ENCODE measurements at regions not wholly inside any gene's neighbourhood (a gene's known extent, or its start where the extent isn't known, plus 50 kb on each side); places are given as distances from the start of the nearest gene placed in this dataset.

DNA sequence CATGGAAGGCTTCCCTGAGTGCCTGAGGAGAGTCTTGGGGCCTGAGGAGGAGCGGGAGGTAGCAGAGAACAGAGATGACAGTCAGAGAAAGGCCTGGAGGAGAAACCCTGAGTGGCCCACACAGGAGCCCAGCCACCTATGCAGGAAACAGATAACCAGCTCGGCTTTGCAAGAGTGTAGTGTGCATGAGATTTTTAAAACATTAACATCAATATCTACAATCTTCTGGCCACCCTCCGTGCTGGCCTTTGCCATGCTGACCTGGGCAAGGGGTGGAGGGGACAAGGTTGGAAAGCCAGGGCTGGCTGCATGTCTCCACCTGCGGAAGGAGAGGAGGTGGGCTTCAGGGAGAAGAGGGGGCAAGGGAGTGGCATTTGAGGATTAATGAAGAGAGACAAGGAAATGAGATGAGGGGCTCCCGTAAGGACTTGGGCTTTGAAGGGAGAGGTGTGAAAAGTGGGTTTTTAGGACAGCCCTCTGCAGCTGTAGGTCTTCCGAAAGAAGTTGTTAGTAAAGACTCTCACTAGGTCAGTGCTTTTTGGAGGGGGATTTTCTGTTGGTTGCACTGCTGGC is 59.3 kb upstream of the SDK1 start:
- TF ChIP-seq ATF1 (CRISPR knock-in tag; IDR thresholded peaks at IDR 0.05) (no peak), FOXK1 (CRISPR knock-in tag; IDR thresholded peaks at IDR 0.05) (no peak), JUN (CRISPR knock-in tag; IDR thresholded peaks at IDR 0.05) (no peak), TCF7 (CRISPR knock-in tag; IDR thresholded peaks at IDR 0.05; ENCODE audit: low read depth) (no peak)
- Mint-ChIP-seq H3K27me3 (ENCODE audit: low read depth) (no peaks in the 10 kb centered on the region), H3K27ac (no peak overlapping the region), H3K4me3 (no peak overlapping the region), H3K4me1 (peaks cover 10% of the 10 kb centered on the region), H3K36me3 (peaks cover 2% of the 10 kb centered on the region), H3K9me3 (peaks cover 24% of the 10 kb centered on the region)
- ATAC-seq: no peak
- ChIA-PET POLR2A (interaction anchor here (0.6 kb wide), 1 partner anchor 177 kb away, joined by 3 read pairs; no protein-coding TSS in a partner anchor), CTCF (no interaction called here)
- DNase-seq (ENCODE audit: low spot score): no peak

GRCh38 chr7:3242398-3242972 is 58.6 kb upstream of the SDK1 start:
- H3K27me3 Mint-ChIP-seq (ENCODE audit: low read depth): no peaks in the 10 kb centered on the region
- no peak overlapping the region for H3K27ac Mint-ChIP-seq
- no peak overlapping the region for H3K4me3 Mint-ChIP-seq
- no peak for DNase-seq (ENCODE audit: low spot score)
- H3K36me3 Mint-ChIP-seq: peaks cover 6% of the 10 kb centered on the region; the same call in 1 of the 2 replicates
- ChIA-PET CTCF (no interaction called here), POLR2A (no interaction called here)
- H3K9me3 Mint-ChIP-seq: peaks cover 22% of the 10 kb centered on the region
- no peak for ATAC-seq
- TF ChIP-seq, protein P1, sequence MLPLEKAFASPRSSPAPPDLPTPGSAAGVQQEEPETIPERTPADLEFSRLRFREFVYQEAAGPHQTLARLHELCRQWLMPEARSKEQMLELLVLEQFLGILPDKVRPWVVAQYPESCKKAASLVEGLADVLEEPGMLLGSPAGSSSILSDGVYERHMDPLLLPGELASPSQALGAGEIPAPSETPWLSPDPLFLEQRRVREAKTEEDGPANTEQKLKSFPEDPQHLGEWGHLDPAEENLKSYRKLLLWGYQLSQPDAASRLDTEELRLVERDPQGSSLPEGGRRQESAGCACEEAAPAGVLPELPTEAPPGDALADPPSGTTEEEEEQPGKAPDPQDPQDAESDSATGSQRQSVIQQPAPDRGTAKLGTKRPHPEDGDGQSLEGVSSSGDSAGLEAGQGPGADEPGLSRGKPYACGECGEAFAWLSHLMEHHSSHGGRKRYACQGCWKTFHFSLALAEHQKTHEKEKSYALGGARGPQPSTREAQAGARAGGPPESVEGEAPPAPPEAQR (CRISPR knock-in tag; IDR thresholded peaks at IDR 0.05): no peak
- peak; percentile 76; the same call in 1 of the 2 replicates for TF ChIP-seq ZNF121 (CRISPR knock-in tag; IDR thresholded peaks at IDR 0.05)
- TF ChIP-seq, protein P2, sequence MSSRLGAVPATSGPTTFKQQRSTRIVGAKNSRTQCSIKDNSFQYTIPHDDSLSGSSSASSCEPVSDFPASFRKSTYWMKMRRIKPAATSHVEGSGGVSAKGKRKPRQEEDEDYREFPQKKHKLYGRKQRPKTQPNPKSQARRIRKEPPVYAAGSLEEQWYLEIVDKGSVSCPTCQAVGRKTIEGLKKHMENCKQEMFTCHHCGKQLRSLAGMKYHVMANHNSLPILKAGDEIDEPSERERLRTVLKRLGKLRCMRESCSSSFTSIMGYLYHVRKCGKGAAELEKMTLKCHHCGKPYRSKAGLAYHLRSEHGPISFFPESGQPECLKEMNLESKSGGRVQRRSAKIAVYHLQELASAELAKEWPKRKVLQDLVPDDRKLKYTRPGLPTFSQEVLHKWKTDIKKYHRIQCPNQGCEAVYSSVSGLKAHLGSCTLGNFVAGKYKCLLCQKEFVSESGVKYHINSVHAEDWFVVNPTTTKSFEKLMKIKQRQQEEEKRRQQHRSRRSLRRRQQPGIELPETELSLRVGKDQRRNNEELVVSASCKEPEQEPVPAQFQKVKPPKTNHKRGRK (CRISPR knock-in tag; IDR thresholded peaks at IDR 0.05; ENCODE audit: borderline replicate concordance): 0 out of 2 replicates have a peak, but pooled peaks have one; percentile 53
- H3K4me1 Mint-ChIP-seq: peaks cover 10% of the 10 kb centered on the region

- ChIA-PET POLR2A (no interaction called here), CTCF (interaction anchor here (0.9 kb wide), 1 partner anchor 11 kb away, joined by 3 read pairs; no protein-coding TSS in a partner anchor)
- Mint-ChIP-seq H3K27ac (no peak overlapping the region), H3K9me3 (peaks cover 15% of the 10 kb centered on the region), H3K27me3 (ENCODE audit: low read depth) (no peaks in the 10 kb centered on the region), H3K4me1 (peaks cover 10% of the 10 kb centered on the region), H3K4me3 (no peak overlapping the region), H3K36me3 (peaks cover 6% of the 10 kb centered on the region; the same call in 1 of the 2 replicates)
- no peak for DNase-seq (ENCODE audit: low spot score)
- no peak for TF ChIP-seq SMAD4 (CRISPR knock-in tag; IDR thresholded peaks at IDR 0.05)
- no peak for TF ChIP-seq ZNF317 (CRISPR knock-in tag; IDR thresholded peaks at IDR 0.05; ENCODE audit: borderline replicate concordance, low read depth)
- no peak for TF ChIP-seq CDX4 (CRISPR knock-in tag; IDR thresholded peaks at IDR 0.05; ENCODE audit: borderline replicate concordance)
- no peak for TF ChIP-seq CREB1 (CRISPR knock-in tag; IDR thresholded peaks at IDR 0.05)
- TF ChIP-seq TCF7 (CRISPR knock-in tag; IDR thresholded peaks at IDR 0.05; ENCODE audit: low read depth): no peak
- TF ChIP-seq, protein P3, sequence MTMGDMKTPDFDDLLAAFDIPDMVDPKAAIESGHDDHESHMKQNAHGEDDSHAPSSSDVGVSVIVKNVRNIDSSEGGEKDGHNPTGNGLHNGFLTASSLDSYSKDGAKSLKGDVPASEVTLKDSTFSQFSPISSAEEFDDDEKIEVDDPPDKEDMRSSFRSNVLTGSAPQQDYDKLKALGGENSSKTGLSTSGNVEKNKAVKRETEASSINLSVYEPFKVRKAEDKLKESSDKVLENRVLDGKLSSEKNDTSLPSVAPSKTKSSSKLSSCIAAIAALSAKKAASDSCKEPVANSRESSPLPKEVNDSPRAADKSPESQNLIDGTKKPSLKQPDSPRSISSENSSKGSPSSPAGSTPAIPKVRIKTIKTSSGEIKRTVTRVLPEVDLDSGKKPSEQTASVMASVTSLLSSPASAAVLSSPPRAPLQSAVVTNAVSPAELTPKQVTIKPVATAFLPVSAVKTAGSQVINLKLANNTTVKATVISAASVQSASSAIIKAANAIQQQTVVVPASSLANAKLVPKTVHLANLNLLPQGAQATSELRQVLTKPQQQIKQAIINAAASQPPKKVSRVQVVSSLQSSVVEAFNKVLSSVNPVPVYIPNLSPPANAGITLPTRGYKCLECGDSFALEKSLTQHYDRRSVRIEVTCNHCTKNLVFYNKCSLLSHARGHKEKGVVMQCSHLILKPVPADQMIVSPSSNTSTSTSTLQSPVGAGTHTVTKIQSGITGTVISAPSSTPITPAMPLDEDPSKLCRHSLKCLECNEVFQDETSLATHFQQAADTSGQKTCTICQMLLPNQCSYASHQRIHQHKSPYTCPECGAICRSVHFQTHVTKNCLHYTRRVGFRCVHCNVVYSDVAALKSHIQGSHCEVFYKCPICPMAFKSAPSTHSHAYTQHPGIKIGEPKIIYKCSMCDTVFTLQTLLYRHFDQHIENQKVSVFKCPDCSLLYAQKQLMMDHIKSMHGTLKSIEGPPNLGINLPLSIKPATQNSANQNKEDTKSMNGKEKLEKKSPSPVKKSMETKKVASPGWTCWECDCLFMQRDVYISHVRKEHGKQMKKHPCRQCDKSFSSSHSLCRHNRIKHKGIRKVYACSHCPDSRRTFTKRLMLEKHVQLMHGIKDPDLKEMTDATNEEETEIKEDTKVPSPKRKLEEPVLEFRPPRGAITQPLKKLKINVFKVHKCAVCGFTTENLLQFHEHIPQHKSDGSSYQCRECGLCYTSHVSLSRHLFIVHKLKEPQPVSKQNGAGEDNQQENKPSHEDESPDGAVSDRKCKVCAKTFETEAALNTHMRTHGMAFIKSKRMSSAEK (CRISPR knock-in tag; IDR thresholded peaks at IDR 0.05; ENCODE audit: borderline replicate concordance): no peak
- no peak for TF ChIP-seq EMX1 (CRISPR knock-in tag; IDR thresholded peaks at IDR 0.05)
- no peak for TF ChIP-seq ZNF219 (CRISPR knock-in tag; IDR thresholded peaks at IDR 0.05; ENCODE audit: borderline replicate concordance)
- TF ChIP-seq NR3C1 (CRISPR knock-in tag; conservative IDR thresholded peaks at IDR 0.05; ENCODE audit: low read depth): no peak
- no peak for TF ChIP-seq NR2C2 (CRISPR knock-in tag; IDR thresholded peaks at IDR 0.05)
- TF ChIP-seq FOXP1 (CRISPR knock-in tag; IDR thresholded peaks at IDR 0.05; ENCODE audit: borderline replicate concordance): no peak
- TF ChIP-seq TEAD1 (CRISPR knock-in tag; IDR thresholded peaks at IDR 0.05): no peak
- no peak for TF ChIP-seq GABPB1 (CRISPR knock-in tag; IDR thresholded peaks at IDR 0.05)
- TF ChIP-seq USF2 (CRISPR knock-in tag; IDR thresholded peaks at IDR 0.05): no peak
- no peak for TF ChIP-seq JUN (CRISPR knock-in tag; IDR thresholded peaks at IDR 0.05)
- TF ChIP-seq ATF1 (CRISPR knock-in tag; IDR thresholded peaks at IDR 0.05): no peak
- TF ChIP-seq, protein P2 (CRISPR knock-in tag; IDR thresholded peaks at IDR 0.05; ENCODE audit: borderline replicate concordance): no peak
- no peak for ATAC-seq
Observed at GRCh38 chr7:3243256-3243655, 57.8 kb upstream of the SDK1 start.

Measured in WTC11 (cell line).